PC-3 (cell line): ENCODE measurements at regions not wholly inside any gene's neighbourhood (a gene's known extent, or its start where the extent isn't known, plus 50 kb on each side); places are given as distances from the start of the nearest gene placed in this dataset.
A peak's percentile ranks its signal among the peaks of the same experiment; 100 is the strongest.

Source experiments
- ATAC-seq: fragments of 200-7000 bp; cut with Tn5 transposase; 2 replicates; pipeline ENCODE4 v1.9.1; 2020; ENCODE audit warnings: mild to moderate bottlenecking, moderate library complexity
- BruUV-seq: library from RNA; stranded (reverse); fragments of 400-500 nt; replicated peaks from 2 replicates; lab custom pipeline; 2021; lab: Mats Ljungman, UMichigan
- CTCF ChIA-PET: fragments of 300-600 bp; sonication (Branson Sonifier 250); formaldehyde crosslinking; loops from one replicate; lab custom pipeline; 2022; ENCODE audit warnings: antibody characterized with exemption; lab: Charles Lee
- POLR2A ChIA-PET: fragments of 300-600 bp; sonication (Branson Sonifier 250); formaldehyde crosslinking; loops from one replicate; lab custom pipeline; 2022; ENCODE audit warnings: antibody characterized with exemption; ENCODE audit not compliant: unreplicated experiment; lab: Charles Lee
- DNase-seq: peaks from one replicate; pipeline ENCODE4 v3.0.0-alpha.2; 2015
- H2AFZ ChIP-seq: fragments of 300-600 bp; sonication (generic); 2 replicates; pipeline ENCODE4 v1.6.0; 2016; ENCODE audit warnings: antibody characterized with exemption, low read length
- H3F3A ChIP-seq: fragments of 300-600 bp; sonication (generic); one replicate; pipeline ENCODE4 v1.6.0; 2017; ENCODE audit warnings: antibody characterized with exemption, low read length, control low read depth, mild to moderate bottlenecking; ENCODE audit not compliant: unreplicated experiment
- H3K27ac ChIP-seq: fragments of 300-600 bp; sonication (generic); 2 replicates; pipeline ENCODE4 v1.5.1; 2016; ENCODE audit warnings: mild to moderate bottlenecking, low read length
- H3K27me3 ChIP-seq: fragments of 300-600 bp; sonication (generic); 2 replicates; pipeline ENCODE4 v1.6.1; 2016; ENCODE audit warnings: low read length, mixed read lengths
- H3K36me3 ChIP-seq: fragments of 300-600 bp; sonication (generic); 2 replicates; pipeline ENCODE4 v1.6.1; 2016; ENCODE audit warnings: low read depth, mixed run types, low read length, mixed read lengths
- H3K4me1 ChIP-seq: fragments of 300-600 bp; sonication (generic); 2 replicates; pipeline ENCODE4 v1.5.1; 2016; ENCODE audit warnings: low read length; ENCODE audit not compliant: insufficient read depth
- H3K4me2 ChIP-seq: fragments of 300-600 bp; sonication (generic); 2 replicates; pipeline ENCODE4 v1.6.0; 2016; ENCODE audit warnings: low read length
- H3K4me3 ChIP-seq: fragments of 300-600 bp; sonication (generic); 2 replicates; pipeline ENCODE4 v1.5.1; 2016; ENCODE audit warnings: mild to moderate bottlenecking, low read length, mixed read lengths
- H3K79me2 ChIP-seq: fragments of 300-600 bp; sonication (generic); 2 replicates; pipeline ENCODE4 v1.6.1; 2017; ENCODE audit warnings: low read length, mixed read lengths
- H3K9ac ChIP-seq: fragments of 300-600 bp; sonication (generic); 2 replicates; pipeline ENCODE4 v1.6.0; 2016; ENCODE audit warnings: mild to moderate bottlenecking, low read length
- H3K9me2 ChIP-seq: fragments of 300-600 bp; sonication (generic); replicated peaks from 2 replicates; pipeline ENCODE4 v1.6.1; 2016; ENCODE audit warnings: mixed run types, low read length, mixed read lengths
- H3K9me3 ChIP-seq: fragments of 300-600 bp; sonication (generic); 2 replicates; pipeline ENCODE4 v1.6.1; 2016; ENCODE audit warnings: low read length, mixed read lengths
- H4K20me1 ChIP-seq: fragments of 300-600 bp; sonication (generic); 2 replicates; pipeline ENCODE4 v1.6.1; 2016; ENCODE audit warnings: low read length, mixed read lengths
- EZH2 ChIP-seq: fragments of 300-600 bp; sonication (generic); IDR thresholded peaks from one replicate; pipeline ENCODE4 v1.6.1; 2017; ENCODE audit warnings: antibody characterized with exemption, mild to moderate bottlenecking, low read length; ENCODE audit not compliant: unreplicated experiment
- EZH2phosphoT487 ChIP-seq: fragments of 300-600 bp; sonication (generic); IDR thresholded peaks from 2 replicates; pipeline ENCODE4 v1.6.1; 2018; ENCODE audit warnings: mild to moderate bottlenecking, antibody characterized with exemption, low read length, borderline replicate concordance
- intact Hi-C: fragments of 100-400 bp; cut with micrococcal nuclease; formaldehyde crosslinking; loops from 2 replicates; pipeline ENCODE4 v1.9.0; 2023
- TF ChIP-seq, protein P1 (sequence below): fragments of 300-600 bp; sonication (generic); conservative IDR thresholded peaks from 2 replicates; pipeline ENCODE4 v1.5.1; 2017; ENCODE audit warnings: antibody characterized with exemption, low read depth, mild to moderate bottlenecking, low read length

DNA sequence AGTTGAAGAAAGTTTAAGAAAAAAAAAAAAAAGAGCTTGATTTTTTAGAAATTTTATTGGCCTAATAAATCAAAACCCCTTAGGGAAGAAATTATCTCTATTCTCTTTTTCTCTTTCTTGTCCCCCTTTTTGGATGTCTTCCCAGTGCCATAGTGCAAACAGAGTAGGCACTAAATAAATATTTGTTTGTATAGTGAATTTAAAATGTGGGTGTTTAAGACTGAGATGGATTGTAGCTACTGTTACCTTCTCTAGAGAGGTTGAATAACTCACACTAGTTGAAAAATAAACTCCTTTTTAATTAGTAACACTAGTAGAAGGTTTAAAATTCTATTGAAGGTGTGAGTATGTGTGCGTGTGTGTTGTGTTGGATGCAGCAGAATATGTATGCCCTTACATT, 783.8 kb downstream of the NXPH1 start:
- DNase-seq (peak; percentile 21), ATAC-seq (peak; percentile 71)
- no peak overlapping the region for H3K9ac ChIP-seq
- ChIA-PET CTCF (no interaction called here), POLR2A (no interaction called here)
- BruUV-seq: no TSS peak
- H3K4me2 ChIP-seq: no peak overlapping the region
- no peaks in the 10 kb centered on the region for H4K20me1 ChIP-seq
- no peaks in the 10 kb centered on the region for H3K36me3 ChIP-seq
- no peaks in the 10 kb centered on the region for H3K4me1 ChIP-seq
- H3K79me2 ChIP-seq: no peaks in the 10 kb centered on the region
- intact Hi-C loops: no loop called here
- no peak overlapping the region for H3K4me3 ChIP-seq
- H3K27ac ChIP-seq: no peak overlapping the region
- no peak overlapping the region for H2AFZ ChIP-seq
- no peaks in the 10 kb centered on the region for H3F3A ChIP-seq
- no peaks in the 10 kb centered on the region for H3K27me3 ChIP-seq
- H3K9me2 ChIP-seq: no peaks in the 10 kb centered on the region
- H3K9me3 ChIP-seq: no peaks in the 10 kb centered on the region
- TF ChIP-seq, protein P1, sequence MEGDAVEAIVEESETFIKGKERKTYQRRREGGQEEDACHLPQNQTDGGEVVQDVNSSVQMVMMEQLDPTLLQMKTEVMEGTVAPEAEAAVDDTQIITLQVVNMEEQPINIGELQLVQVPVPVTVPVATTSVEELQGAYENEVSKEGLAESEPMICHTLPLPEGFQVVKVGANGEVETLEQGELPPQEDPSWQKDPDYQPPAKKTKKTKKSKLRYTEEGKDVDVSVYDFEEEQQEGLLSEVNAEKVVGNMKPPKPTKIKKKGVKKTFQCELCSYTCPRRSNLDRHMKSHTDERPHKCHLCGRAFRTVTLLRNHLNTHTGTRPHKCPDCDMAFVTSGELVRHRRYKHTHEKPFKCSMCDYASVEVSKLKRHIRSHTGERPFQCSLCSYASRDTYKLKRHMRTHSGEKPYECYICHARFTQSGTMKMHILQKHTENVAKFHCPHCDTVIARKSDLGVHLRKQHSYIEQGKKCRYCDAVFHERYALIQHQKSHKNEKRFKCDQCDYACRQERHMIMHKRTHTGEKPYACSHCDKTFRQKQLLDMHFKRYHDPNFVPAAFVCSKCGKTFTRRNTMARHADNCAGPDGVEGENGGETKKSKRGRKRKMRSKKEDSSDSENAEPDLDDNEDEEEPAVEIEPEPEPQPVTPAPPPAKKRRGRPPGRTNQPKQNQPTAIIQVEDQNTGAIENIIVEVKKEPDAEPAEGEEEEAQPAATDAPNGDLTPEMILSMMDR: no peak
- TF ChIP-seq EZH2 (no peak), EZH2phosphoT487 (no peak)

DNA sequence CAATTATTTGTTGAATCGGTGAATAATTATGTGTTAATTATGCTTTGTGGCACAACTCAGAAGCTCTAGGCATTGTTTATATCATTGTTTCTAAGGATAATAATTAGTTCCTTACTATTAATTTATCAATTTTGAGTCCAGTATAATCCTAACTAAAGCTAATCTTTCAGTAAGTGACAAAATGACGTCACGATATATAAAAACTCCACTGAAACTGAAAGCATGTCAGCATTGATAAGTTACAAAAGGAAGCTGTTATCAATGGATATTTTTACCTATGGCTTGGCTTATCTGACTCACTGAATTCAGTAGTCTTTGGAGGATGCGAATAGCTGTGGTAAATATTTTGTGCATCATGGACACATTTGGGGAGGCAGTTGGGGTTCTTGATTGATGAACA, 793.1 kb downstream of the NXPH1 start:
- Histone ChIP-seq H2AFZ (no peak overlapping the region), H3K9me2 (no peaks in the 10 kb centered on the region), H3K9me3 (no peaks in the 10 kb centered on the region), H3K79me2 (no peaks in the 10 kb centered on the region), H3K9ac (no peak overlapping the region), H3K4me2 (no peak overlapping the region), H3K4me3 (no peak overlapping the region), H3K27ac (no peak overlapping the region), H3K27me3 (no peaks in the 10 kb centered on the region), H3K36me3 (no peaks in the 10 kb centered on the region), H3F3A (no peaks in the 10 kb centered on the region), H4K20me1 (no peaks in the 10 kb centered on the region), H3K4me1 (no peaks in the 10 kb centered on the region)
- intact Hi-C loops: no loop called here
- BruUV-seq: no TSS peak
- ChIA-PET POLR2A (no interaction called here), CTCF (no interaction called here)
- DNase-seq: no peak
- TF ChIP-seq, protein P1: no peak
- TF ChIP-seq EZH2phosphoT487 (no peak), EZH2 (no peak)
- no peak for ATAC-seq

DNA sequence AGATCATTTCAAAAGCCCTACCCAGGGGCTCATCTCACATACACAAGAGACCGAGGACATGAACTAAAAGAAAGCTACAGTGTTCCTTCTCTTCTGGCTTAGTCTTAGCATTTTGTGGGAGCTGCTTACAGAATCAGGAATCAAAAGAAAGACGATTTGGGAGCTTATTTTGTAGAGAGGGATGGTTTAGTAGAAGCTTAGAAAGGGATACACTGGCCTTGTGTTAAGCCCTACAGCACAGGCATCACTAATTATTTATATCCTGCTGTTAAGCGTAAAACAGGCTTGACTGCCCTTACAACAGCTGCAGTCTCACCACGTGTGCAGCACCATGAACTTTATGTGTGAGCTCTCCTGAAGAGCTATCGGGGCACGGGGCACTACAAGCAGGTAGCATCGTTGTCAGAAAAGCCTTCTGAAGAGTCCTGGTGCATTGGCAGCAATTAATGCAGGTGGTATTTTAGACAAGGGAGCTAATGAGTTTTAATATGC, 798.3 kb downstream of the NXPH1 start:
- no peak overlapping the region for H3K9ac ChIP-seq
- no peaks in the 10 kb centered on the region for H3F3A ChIP-seq
- BruUV-seq: no TSS peak
- H3K79me2 ChIP-seq: no peaks in the 10 kb centered on the region
- no peak for DNase-seq
- ChIA-PET POLR2A (no interaction called here), CTCF (no interaction called here)
- H3K9me2 ChIP-seq: no peaks in the 10 kb centered on the region
- no peaks in the 10 kb centered on the region for H3K4me1 ChIP-seq
- H2AFZ ChIP-seq: no peak overlapping the region
- H3K36me3 ChIP-seq: no peaks in the 10 kb centered on the region
- H3K27ac ChIP-seq: no peak overlapping the region
- no peaks in the 10 kb centered on the region for H3K9me3 ChIP-seq
- no peak overlapping the region for H3K4me3 ChIP-seq
- TF ChIP-seq EZH2 (no peak), EZH2phosphoT487 (no peak)
- TF ChIP-seq, protein P1: no peak
- no peak overlapping the region for H3K4me2 ChIP-seq
- intact Hi-C loops: no loop called here
- no peaks in the 10 kb centered on the region for H3K27me3 ChIP-seq
- H4K20me1 ChIP-seq: no peaks in the 10 kb centered on the region
- ATAC-seq: no peak
